ENCODE measurements at regions not wholly inside any gene's neighbourhood (a gene's known extent, or its start where the extent isn't known, plus 50 kb on each side); places are given as distances from the start of the nearest gene placed in this dataset.
A peak's percentile ranks its signal among the peaks of the same experiment; 100 is the strongest.
"Not testable (repeated sequence)": the region's sequence is repeated elsewhere in the genome, so short reads cannot be mapped to it uniquely, and the experiment has no call there.

DNA sequence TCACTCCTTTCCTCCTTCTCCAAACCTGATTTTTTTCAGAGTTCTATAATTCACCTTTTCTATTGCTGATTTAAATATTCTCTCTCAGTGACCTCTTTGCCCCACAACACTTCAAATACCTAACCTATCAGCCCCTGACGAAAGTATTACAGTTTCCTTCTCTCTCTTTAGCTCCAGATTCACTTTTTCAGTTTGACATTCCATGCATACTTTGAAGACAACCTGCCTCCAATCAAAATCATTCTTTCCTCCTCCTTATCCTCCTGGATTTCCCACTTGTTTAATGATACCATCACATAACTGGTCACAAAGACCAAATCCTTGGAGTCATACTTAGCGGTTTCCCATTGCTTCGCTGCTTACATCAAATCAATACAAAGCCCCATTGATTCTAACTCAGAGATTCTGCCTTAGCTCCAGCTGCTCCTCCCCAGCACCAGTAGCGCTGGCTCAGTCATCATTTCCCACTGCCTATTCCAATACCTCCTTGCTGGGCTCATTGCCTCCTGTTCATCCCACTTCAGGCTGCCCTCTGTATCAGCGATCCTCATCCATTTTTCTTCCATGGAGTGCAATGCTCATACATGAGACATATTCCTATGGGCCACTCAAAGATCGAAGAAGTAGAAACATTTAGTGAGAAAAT, 240.1 kb downstream of the ZNF92 start:
- DNase-seq (ENCODE audit: extremely low read depth in 1 of 2, low read depth in 1 of 2): not testable (repeated sequence)

DNA sequence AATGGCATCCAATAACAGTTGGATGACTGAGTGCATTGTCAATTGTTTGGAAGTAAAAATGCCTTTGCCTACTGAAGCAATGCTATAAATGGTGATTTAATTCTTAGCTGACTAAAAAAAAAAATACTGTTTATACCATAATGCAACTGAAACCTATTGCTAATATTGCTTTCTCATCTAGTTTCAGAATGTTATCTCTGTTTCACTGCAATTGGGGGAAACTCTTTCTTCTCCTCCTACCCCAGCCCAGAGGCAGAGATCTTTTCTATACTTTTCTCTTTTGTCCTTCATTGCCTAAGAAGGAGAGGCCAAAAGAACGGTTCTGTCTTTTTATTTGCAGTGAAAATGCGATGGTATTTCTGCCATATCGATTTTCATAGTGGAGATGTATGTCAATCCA, 242.5 kb downstream of the ZNF92 start:
- DNase-seq (ENCODE audit: extremely low read depth in 1 of 2, low read depth in 1 of 2): not testable (repeated sequence)

DNA sequence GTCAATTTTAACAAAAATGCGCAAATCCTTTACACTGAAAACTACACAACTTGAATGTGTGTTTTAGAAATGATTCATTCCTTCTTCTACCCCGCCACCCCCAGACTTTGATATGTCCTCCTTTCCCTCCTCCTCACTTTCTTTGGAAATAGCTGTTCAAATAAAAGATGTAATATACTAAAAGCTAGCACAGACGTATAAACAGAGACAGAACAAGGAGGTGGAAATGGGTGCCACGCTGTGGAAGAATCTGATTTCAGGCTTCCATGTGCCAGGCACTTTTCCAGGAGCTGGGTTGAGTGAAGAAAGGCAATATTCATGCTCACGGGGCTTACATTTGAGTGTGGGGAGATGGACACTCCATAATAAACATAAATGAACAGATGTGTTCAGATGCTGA, 246.6 kb downstream of the ZNF92 start:
- DNase-seq (ENCODE audit: extremely low read depth in 1 of 2, low read depth in 1 of 2): not testable (repeated sequence)

DNA sequence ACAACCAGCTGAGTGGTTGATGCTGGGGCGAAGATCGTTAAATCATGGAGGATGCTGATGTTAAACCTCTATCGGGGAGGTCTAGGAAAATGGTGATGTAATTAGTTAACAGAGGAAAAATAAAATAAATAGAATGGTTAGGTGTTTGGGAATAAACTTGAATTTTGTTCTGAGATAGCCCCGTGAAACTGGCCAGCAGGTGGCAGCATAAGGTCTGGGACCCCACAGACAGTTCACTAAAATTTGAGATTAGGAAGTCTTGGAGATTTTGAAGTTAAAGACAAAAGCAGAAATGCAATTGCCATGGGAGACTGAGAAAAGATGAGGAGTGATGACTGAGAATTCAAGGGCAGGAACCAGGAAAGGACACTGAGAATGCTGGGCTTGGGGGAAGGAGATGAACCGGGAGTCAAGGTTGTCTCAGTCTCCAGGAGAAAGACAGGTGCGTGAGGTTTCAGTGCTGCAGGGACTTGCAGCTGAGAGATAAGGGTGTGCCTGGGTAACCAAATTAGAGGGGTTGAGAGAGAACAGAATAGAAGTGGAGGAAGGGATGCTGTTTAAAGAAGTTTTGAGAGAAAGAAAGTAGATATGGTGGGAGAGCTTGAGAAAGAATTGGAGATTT, 248.0 kb downstream of the ZNF92 start:
- peak in 1 of 2 donors; percentile 5 for DNase-seq (ENCODE audit: extremely low read depth in 1 of 2, low read depth in 1 of 2)

DNA sequence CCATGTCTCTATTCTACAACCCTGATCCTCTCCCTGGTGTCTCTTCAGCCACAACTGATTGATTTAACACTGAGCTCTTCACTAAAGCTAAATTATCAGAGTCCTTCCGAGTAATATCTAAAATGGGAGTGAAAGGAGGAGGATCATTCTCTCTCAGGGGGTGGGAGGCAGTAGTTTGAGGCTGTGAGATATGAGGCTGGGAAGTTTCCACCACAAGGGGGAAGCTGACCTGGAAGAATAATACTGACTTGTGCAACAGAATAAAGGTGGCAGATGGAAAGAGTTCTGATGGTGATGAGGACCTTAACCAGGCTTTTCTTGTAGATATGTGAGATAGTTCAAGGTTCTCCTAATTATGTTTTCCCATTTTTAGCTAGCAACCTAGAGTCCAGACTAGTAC, 241.6 kb upstream of the VKORC1L1 start:
- DNase-seq (ENCODE audit: extremely low read depth in 1 of 2, low read depth in 1 of 2): not testable (repeated sequence)

GRCh38 chr7:65633587-65634404, 239.1 kb upstream of the VKORC1L1 start:
- DNase-seq (ENCODE audit: extremely low read depth in 1 of 2, low read depth in 1 of 2): not testable (repeated sequence)

- DNase-seq (ENCODE audit: extremely low read depth in 1 of 2, low read depth in 1 of 2): not testable (repeated sequence)
These were observed 234.0 kb upstream of the VKORC1L1 start for GRCh38 chr7:65638918-65639317.

DNA sequence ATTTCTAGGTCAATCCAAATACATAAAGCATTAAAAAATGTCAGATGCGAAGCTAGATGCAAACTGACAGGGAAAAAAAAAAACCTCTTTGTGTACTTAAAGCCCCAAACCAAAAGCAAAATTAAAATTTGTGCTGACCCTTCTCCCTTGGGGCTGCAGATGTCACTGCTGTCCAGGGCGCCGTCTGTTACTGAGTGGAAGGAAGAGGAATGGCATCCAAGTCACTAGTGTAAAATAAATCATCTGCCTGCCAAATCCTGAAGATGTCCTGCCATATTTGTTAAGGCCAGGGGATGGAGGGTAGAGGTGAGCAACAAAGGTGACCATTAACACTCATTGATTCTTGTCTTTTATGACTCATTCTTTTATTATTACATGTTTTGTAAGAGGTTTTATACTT, 233.2 kb upstream of the VKORC1L1 start:
- DNase-seq (ENCODE audit: extremely low read depth in 1 of 2, low read depth in 1 of 2): not testable (repeated sequence)

GRCh38 chr7:65643498-65643897, 229.4 kb upstream of the VKORC1L1 start:
- not testable (repeated sequence) for DNase-seq (ENCODE audit: extremely low read depth in 1 of 2, low read depth in 1 of 2)

- not testable (repeated sequence) for DNase-seq (ENCODE audit: extremely low read depth in 1 of 2, low read depth in 1 of 2)
These were observed 225.5 kb upstream of the VKORC1L1 start for GRCh38 chr7:65647153-65647964.

GRCh38 chr7:65651174-65651573, 221.7 kb upstream of the VKORC1L1 start:
- not testable (repeated sequence) for DNase-seq (ENCODE audit: extremely low read depth in 1 of 2, low read depth in 1 of 2)

GRCh38 chr7:65651826-65652592, 220.9 kb upstream of the VKORC1L1 start:
- DNase-seq (ENCODE audit: extremely low read depth in 1 of 2, low read depth in 1 of 2): not testable (repeated sequence)

GRCh38 chr7:65652669-65653068, 220.2 kb upstream of the VKORC1L1 start:
- DNase-seq (ENCODE audit: extremely low read depth in 1 of 2, low read depth in 1 of 2): not testable (repeated sequence)

DNA sequence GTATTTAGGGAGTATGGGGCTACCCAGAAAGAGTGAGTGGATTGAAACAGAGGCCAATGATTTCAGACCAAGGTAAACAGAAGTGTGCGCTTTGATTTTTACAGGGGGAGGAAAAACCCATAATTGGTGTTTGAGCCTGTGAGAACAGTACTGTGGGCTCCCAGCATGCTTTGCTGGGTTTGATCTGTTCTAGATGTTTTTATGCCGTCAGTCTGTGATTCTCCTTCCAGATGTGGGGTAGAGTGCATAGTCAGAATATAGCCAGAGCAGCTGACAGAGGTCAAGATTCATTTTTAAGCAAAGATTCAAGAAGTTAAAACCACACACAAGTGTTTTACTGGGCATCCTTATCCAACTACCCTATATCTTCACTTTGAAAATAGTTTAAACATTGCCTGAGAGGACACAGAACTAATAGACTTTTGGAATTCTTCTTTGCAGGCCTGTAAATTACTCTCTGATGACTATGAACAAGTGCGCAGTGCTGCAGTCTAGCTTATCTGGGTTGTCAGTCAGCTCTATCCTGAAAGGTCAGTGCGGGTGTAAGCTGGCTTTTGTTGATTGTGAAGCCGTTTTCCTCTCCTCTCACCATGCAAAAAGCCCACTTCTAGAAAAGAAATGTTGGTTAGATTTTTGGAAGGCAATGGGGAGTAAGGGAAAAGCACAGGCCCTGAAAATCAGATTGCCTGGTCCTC, 216.2 kb upstream of the VKORC1L1 start:
- DNase-seq (ENCODE audit: extremely low read depth in 1 of 2, low read depth in 1 of 2): not testable (repeated sequence)

GRCh38 chr7:65683362-65683761, 189.5 kb upstream of the VKORC1L1 start:
- not testable (repeated sequence) for DNase-seq (ENCODE audit: extremely low read depth in 1 of 2, low read depth in 1 of 2)

DNA sequence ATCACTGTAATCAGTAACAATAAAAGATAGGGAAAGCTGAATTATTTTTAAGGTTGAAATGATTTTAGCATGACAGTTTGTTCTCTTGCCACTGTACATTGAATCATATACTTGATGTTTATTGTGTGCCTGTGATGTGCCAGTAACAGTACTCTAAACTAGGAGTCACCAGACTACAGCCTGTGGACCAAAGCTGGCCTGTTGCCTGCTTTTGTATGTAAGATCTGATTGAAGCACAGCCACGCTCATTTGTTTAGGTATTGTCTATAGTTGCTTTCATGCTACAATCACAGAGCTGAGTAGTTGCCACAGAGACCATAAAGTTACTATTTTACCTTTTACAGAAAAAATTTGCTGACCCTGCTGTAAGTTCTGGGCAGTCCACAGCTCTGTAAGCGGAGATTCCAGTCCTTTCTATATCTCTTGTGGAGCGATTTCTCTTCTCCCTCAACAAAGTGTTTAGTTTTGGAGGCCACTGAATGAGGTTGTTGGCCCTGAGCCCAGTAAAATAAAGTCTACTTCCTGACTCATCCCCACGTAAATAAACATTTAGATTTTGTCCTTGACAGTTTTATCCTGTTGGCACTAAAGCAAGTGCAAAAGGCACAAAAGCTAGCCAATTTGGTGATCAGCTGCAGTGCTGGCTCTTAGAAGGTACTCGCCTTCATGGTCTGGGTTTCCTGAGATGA, 173.7 kb upstream of the VKORC1L1 start:
- not testable (repeated sequence) for DNase-seq (ENCODE audit: extremely low read depth in 1 of 2, low read depth in 1 of 2)

DNA sequence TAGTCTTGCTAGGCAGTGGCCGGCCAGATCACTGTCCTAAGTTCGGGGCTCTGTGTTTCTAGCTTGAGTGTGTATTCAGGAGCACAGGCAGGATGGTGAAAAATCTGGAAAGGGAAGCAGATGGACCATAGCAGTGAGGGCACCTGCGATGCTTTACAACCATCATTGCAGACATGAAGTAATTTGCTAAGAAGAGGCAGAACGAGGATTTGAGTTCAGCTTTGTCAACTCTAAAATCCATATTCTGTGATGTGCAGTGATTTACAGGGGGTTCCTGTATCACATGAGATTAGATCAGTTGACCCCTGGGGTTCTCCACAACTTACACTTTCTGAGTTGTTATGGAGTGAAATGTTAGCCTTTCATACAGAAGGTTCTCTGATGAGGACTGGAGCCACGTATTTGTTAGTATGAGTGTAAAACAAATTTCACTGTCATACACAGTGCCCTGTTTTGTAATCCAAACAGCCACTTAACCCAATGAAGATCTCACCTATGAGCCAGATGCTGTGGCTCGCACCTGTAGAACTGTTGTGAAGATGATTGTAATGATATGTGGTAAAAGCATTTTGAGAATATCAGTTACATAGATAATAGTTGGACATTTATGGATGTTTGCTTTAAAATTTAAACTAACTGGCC, 173.0 kb upstream of the VKORC1L1 start:
- not testable (repeated sequence) for DNase-seq (ENCODE audit: extremely low read depth in 1 of 2, low read depth in 1 of 2)

GRCh38 chr7:65719123-65719798, 153.6 kb upstream of the VKORC1L1 start:
- DNase-seq (ENCODE audit: extremely low read depth in 1 of 2, low read depth in 1 of 2): not testable (repeated sequence)

Data from activated CD8-positive, alpha-beta memory T cell treated with anti-CD3 and anti-CD28 coated beads for 1 hour (primary cell).